Stomach (tissue), 8 donors: ENCODE measurements at regions not wholly inside any gene's neighbourhood (a gene's known extent, or its start where the extent isn't known, plus 50 kb on each side); places are given as distances from the start of the nearest gene placed in this dataset.

ENCODE experiments used
- DNase-seq, 2 donors: peaks; one replicate each; pipeline versions ENCODE4 v3.0.0 to v3.0.0-alpha.2; 2013 to 2019
- H3K27ac ChIP-seq, 5 donors: fragments of 200-600 bp in 4 of 5; sonication (generic) in 4 of 5; one replicate each; pipeline ENCODE4 v1.5.1; 2013 to 2019; ENCODE audit warnings: mild to moderate bottlenecking in 1 of 5, moderate library complexity in 1 of 5
- H3K27me3 ChIP-seq, 3 donors: fragments of 200-600 bp; sonication (generic); one replicate each; pipeline ENCODE4 v1.5.1; 2017 to 2019; ENCODE audit warnings: mixed run types in 1 of 3
- H3K36me3 ChIP-seq, 4 donors: fragments of 200-600 bp; sonication (generic); 1 replicate in 3 of 4; 2 replicates in 1 of 4; pipeline ENCODE4 v1.5.1; 2016 to 2019
- H3K4me1 ChIP-seq, 4 donors: fragments of 200-600 bp; sonication (generic); one replicate each; pipeline ENCODE4 v1.5.1; 2016 to 2019
- H3K4me3 ChIP-seq, 4 donors: fragments of 200-600 bp; sonication (generic) in 3 of 4; one replicate each; pipeline ENCODE4 v1.5.1; 2016 to 2019; ENCODE audit warnings: mild to moderate bottlenecking in 1 of 4
- H3K9me3 ChIP-seq, 4 donors: fragments of 200-600 bp; sonication (generic); one replicate each; pipeline ENCODE4 v1.5.1; 2016 to 2019
- CTCF ChIP-seq, 7 experiments: fragments of 450-650 bp in 4 of 7; fragments of 200-600 bp in 3 of 7; sonication (generic) in 3 of 7; IDR thresholded peaks; one replicate each; pipeline ENCODE4 v1.5.1; 2016 to 2019; ENCODE audit warnings: antibody characterized with exemption in 7 of 7, control low read depth in 2 of 7, mild to moderate bottlenecking in 1 of 7
- EP300 ChIP-seq: sonication (generic); formaldehyde crosslinking; IDR thresholded peaks from one replicate; pipeline ENCODE4 v1.6.1; 2017; ENCODE audit warnings: antibody characterized with exemption
- POLR2A ChIP-seq, 4 donors: fragments of 450-650 bp; IDR thresholded peaks; one replicate each; pipeline ENCODE4 v1.6.1; 2016; ENCODE audit warnings: antibody characterized with exemption in 4 of 4, control low read depth in 2 of 4, mild to moderate bottlenecking in 1 of 4, moderate library complexity in 1 of 4
- POLR2AphosphoS5 ChIP-seq, 3 donors: sonication (generic); formaldehyde crosslinking; IDR thresholded peaks; one replicate each; pipeline ENCODE4 v1.6.1; 2016; ENCODE audit warnings: antibody characterized with exemption in 3 of 3
- WGBS, 5 donors: extraction: QIAGEN DNeasy Blood & Tissue Kit in 3 of 5; methylation state at CpG; one replicate each; pipeline versions ENCODE4 v1.1.5 to v1.1.7; 2013 to 2018; 5-methylcytosine and 5-hydroxymethylcytosine counted together
- intact Hi-C: fragments of 100-400 bp; cut with DNase I; formaldehyde crosslinking; loops from one replicate; pipeline ENCODE4 v1.15.1; 2023; ENCODE audit warnings: low total_unique reads
- donor health status: healthy with polysubstance abuse.
- donor health status: Bipolar disorder and iron deficiency.
- donor health status: healthy.

- Histone ChIP-seq H3K4me3 (no peak overlapping the region), H3K4me1 (no peaks in the 10 kb centered on the region), H3K36me3 (no peaks in the 10 kb centered on the region), H3K27me3 (no peaks in the 10 kb centered on the region), H3K27ac (no peak overlapping the region), H3K9me3 (no peaks in the 10 kb centered on the region)
- no peak for DNase-seq
- intact Hi-C loops: no loop called here
- 69 to 85% (median 80%) methylated on average over 5 of the region's 5 CpGs for WGBS, 5 donors
- TF ChIP-seq POLR2A (IDR thresholded peaks at IDR 0.05) (no peak), POLR2AphosphoS5 (IDR thresholded peaks at IDR 0.05) (no peak), CTCF (IDR thresholded peaks at IDR 0.05) (no peak), EP300 (no peak)
These were observed 2295.4 kb downstream of the PCDH9 start for GRCh38 chr13:64934569-64935362.

- Histone ChIP-seq H3K9me3 (peaks cover 0 to 3% (median 0%) of the 10 kb centered on the region in 4 donors), H3K27me3 (no peaks in the 10 kb centered on the region), H3K4me3 (no peak overlapping the region), H3K27ac (no peak overlapping the region), H3K36me3 (no peaks in the 10 kb centered on the region), H3K4me1 (no peaks in the 10 kb centered on the region)
- DNase-seq: no peak
- intact Hi-C loops: no loop called here
- no peak for TF ChIP-seq CTCF (IDR thresholded peaks at IDR 0.05)
- no peak for TF ChIP-seq POLR2AphosphoS5 (IDR thresholded peaks at IDR 0.05)
- TF ChIP-seq POLR2A (IDR thresholded peaks at IDR 0.05): no peak
- no peak for TF ChIP-seq EP300
These were observed 2299.5 kb downstream of the PCDH9 start for GRCh38 chr13:64930636-64931035.

GRCh38 chr13:64928696-64929499 is 2301.2 kb downstream of the PCDH9 start:
- no peak for TF ChIP-seq EP300
- TF ChIP-seq CTCF (IDR thresholded peaks at IDR 0.05): no peak
- H3K4me1 ChIP-seq: no peaks in the 10 kb centered on the region
- H3K9me3 ChIP-seq: peaks cover 0 to 8% (median 0%) of the 10 kb centered on the region in 4 donors
- WGBS, 5 donors: 50 to 75% (median 70%) methylated on average over 3 of the region's 3 CpGs
- DNase-seq: no peak
- no peak overlapping the region for H3K4me3 ChIP-seq
- intact Hi-C loops: no loop called here
- no peak overlapping the region for H3K27ac ChIP-seq
- no peaks in the 10 kb centered on the region for H3K27me3 ChIP-seq
- no peaks in the 10 kb centered on the region for H3K36me3 ChIP-seq

GRCh38 chr13:64925727-64926126 is 2304.4 kb downstream of the PCDH9 start:
- no peak overlapping the region for H3K4me3 ChIP-seq
- 89 to 96% (median 95%) methylated on average over 20 to 22 of the region's 22 CpGs for WGBS, 5 donors
- H3K9me3 ChIP-seq: peaks cover 0 to 8% (median 0%) of the 10 kb centered on the region in 4 donors
- H3K27ac ChIP-seq: no peak overlapping the region
- intact Hi-C loops: no loop called here
- no peaks in the 10 kb centered on the region for H3K36me3 ChIP-seq
- H3K27me3 ChIP-seq: no peaks in the 10 kb centered on the region
- DNase-seq: no peak
- TF ChIP-seq POLR2A (IDR thresholded peaks at IDR 0.05) (no peak), POLR2AphosphoS5 (IDR thresholded peaks at IDR 0.05) (no peak), EP300 (no peak), CTCF (IDR thresholded peaks at IDR 0.05) (no peak)
- H3K4me1 ChIP-seq: no peaks in the 10 kb centered on the region
